Stimulated activated memory B cell treated with anti-CD40 and anti-IgM and Interleukin-4, amounts not matched to agents 10 μg/mL and 1 μg/mL and 100 μg/mL, for 72 hours (primary cell): ENCODE measurements at regions not wholly inside any gene's neighbourhood (a gene's known extent, or its start where the extent isn't known, plus 50 kb on each side); places are given as distances from the start of the nearest gene placed in this dataset.
"Not testable (repeated sequence)": the region's sequence is repeated elsewhere in the genome, so short reads cannot be mapped to it uniquely, and the experiment has no call there.

ENCODE experiments used
- ATAC-seq: fragments of 150-1000 bp; cut with Tn5 transposase; 2 replicates; pipeline ENCODE4 v1.10.0; 2021
- H3K27ac Mint-ChIP-seq: one replicate; pipeline ENCODE4 v1.8.0; 2022; ENCODE audit warnings: mild to moderate bottlenecking, mixed read lengths
- H3K27me3 Mint-ChIP-seq: one replicate; pipeline ENCODE4 v1.8.0; 2022; ENCODE audit warnings: mixed read lengths
- H3K36me3 Mint-ChIP-seq: one replicate; pipeline ENCODE4 v1.8.0; 2022; ENCODE audit warnings: mixed read lengths
- H3K4me1 Mint-ChIP-seq: one replicate; pipeline ENCODE4 v1.8.0; 2022; ENCODE audit warnings: mixed read lengths
- H3K4me3 Mint-ChIP-seq: one replicate; pipeline ENCODE4 v1.8.0; 2022; ENCODE audit warnings: mild to moderate bottlenecking, moderate library complexity, mixed read lengths
- H3K9me3 Mint-ChIP-seq: one replicate; pipeline ENCODE4 v1.8.0; 2022; ENCODE audit warnings: mixed read lengths

GRCh38 chr12:58719161-58719560 lies 201.1 kb downstream of the LRIG3 start:
- H3K4me3 Mint-ChIP-seq: no peak overlapping the region
- H3K36me3 Mint-ChIP-seq: no peaks in the 10 kb centered on the region

GRCh38 chr12:58720421-58720820 lies 199.9 kb downstream of the LRIG3 start:
- no peak for ATAC-seq
- Mint-ChIP-seq H3K36me3 (no peaks in the 10 kb centered on the region), H3K27ac (no peak overlapping the region), H3K9me3 (no peaks in the 10 kb centered on the region), H3K27me3 (no peaks in the 10 kb centered on the region), H3K4me3 (no peak overlapping the region), H3K4me1 (no peaks in the 10 kb centered on the region)

More at GRCh38 chr12:58719161-58719560, 201.1 kb downstream of the LRIG3 start:
- Mint-ChIP-seq H3K9me3 (peaks cover 1% of the 10 kb centered on the region), H3K27ac (no peak overlapping the region), H3K27me3 (no peaks in the 10 kb centered on the region), H3K4me1 (no peaks in the 10 kb centered on the region)
- no peak for ATAC-seq

- Mint-ChIP-seq H3K9me3 (peaks cover 2% of the 10 kb centered on the region), H3K4me1 (no peaks in the 10 kb centered on the region), H3K4me3 (no peak overlapping the region), H3K27me3 (no peaks in the 10 kb centered on the region), H3K27ac (no peak overlapping the region), H3K36me3 (no peaks in the 10 kb centered on the region)
- ATAC-seq: no peak
Observed at GRCh38 chr12:58725400-58726105, 194.8 kb downstream of the LRIG3 start.

GRCh38 chr12:58727521-58727920 lies 192.8 kb downstream of the LRIG3 start:
- no peak for ATAC-seq
- Mint-ChIP-seq H3K4me1 (no peaks in the 10 kb centered on the region), H3K4me3 (no peak overlapping the region), H3K9me3 (peaks cover 9% of the 10 kb centered on the region), H3K27ac (no peak overlapping the region), H3K36me3 (no peaks in the 10 kb centered on the region), H3K27me3 (no peaks in the 10 kb centered on the region)

GRCh38 chr12:58728397-58728796 lies 191.9 kb downstream of the LRIG3 start:
- no peak overlapping the region for H3K27ac Mint-ChIP-seq
- H3K4me3 Mint-ChIP-seq: no peak overlapping the region
- H3K9me3 Mint-ChIP-seq: peaks cover 9% of the 10 kb centered on the region
- no peak for ATAC-seq
- no peaks in the 10 kb centered on the region for H3K27me3 Mint-ChIP-seq
- H3K4me1 Mint-ChIP-seq: no peaks in the 10 kb centered on the region
- H3K36me3 Mint-ChIP-seq: no peaks in the 10 kb centered on the region

- no peak for ATAC-seq
- H3K4me3 Mint-ChIP-seq: no peak overlapping the region
- peaks cover 9% of the 10 kb centered on the region for H3K9me3 Mint-ChIP-seq
- no peaks in the 10 kb centered on the region for H3K4me1 Mint-ChIP-seq
- H3K27ac Mint-ChIP-seq: no peak overlapping the region
- H3K36me3 Mint-ChIP-seq: no peaks in the 10 kb centered on the region
- H3K27me3 Mint-ChIP-seq: no peaks in the 10 kb centered on the region
Observed at GRCh38 chr12:58731096-58731495, 189.2 kb downstream of the LRIG3 start.

GRCh38 chr12:58732894-58733293 lies 187.4 kb downstream of the LRIG3 start:
- peaks cover 9% of the 10 kb centered on the region for H3K9me3 Mint-ChIP-seq
- no peak overlapping the region for H3K27ac Mint-ChIP-seq
- H3K4me3 Mint-ChIP-seq: no peak overlapping the region
- ATAC-seq: no peak
- H3K36me3 Mint-ChIP-seq: no peaks in the 10 kb centered on the region
- H3K27me3 Mint-ChIP-seq: no peaks in the 10 kb centered on the region
- no peaks in the 10 kb centered on the region for H3K4me1 Mint-ChIP-seq

GRCh38 chr12:58741226-58741625 lies 179.1 kb downstream of the LRIG3 start:
- Mint-ChIP-seq H3K9me3 (peaks cover 3% of the 10 kb centered on the region), H3K27ac (no peak overlapping the region), H3K36me3 (no peaks in the 10 kb centered on the region), H3K27me3 (no peaks in the 10 kb centered on the region), H3K4me1 (no peaks in the 10 kb centered on the region), H3K4me3 (no peak overlapping the region)
- no peak for ATAC-seq

GRCh38 chr12:58745348-58746125 lies 174.8 kb downstream of the LRIG3 start:
- ATAC-seq: no peak
- Mint-ChIP-seq H3K27ac (no peak overlapping the region), H3K4me1 (no peaks in the 10 kb centered on the region), H3K4me3 (no peak overlapping the region), H3K27me3 (no peaks in the 10 kb centered on the region), H3K9me3 (peaks cover 7% of the 10 kb centered on the region), H3K36me3 (no peaks in the 10 kb centered on the region)

- H3K9me3 Mint-ChIP-seq: peaks cover 4% of the 10 kb centered on the region
- no peak overlapping the region for H3K27ac Mint-ChIP-seq
- H3K27me3 Mint-ChIP-seq: no peaks in the 10 kb centered on the region
- no peak overlapping the region for H3K4me3 Mint-ChIP-seq
- H3K4me1 Mint-ChIP-seq: no peaks in the 10 kb centered on the region
- H3K36me3 Mint-ChIP-seq: no peaks in the 10 kb centered on the region
- ATAC-seq: no peak
Observed at GRCh38 chr12:58747533-58747932, 172.8 kb downstream of the LRIG3 start.

- no peak for ATAC-seq
- H3K4me3 Mint-ChIP-seq: no peak overlapping the region
- no peak overlapping the region for H3K27ac Mint-ChIP-seq
- no peaks in the 10 kb centered on the region for H3K4me1 Mint-ChIP-seq
- no peaks in the 10 kb centered on the region for H3K27me3 Mint-ChIP-seq
- H3K9me3 Mint-ChIP-seq: peaks cover 7% of the 10 kb centered on the region
- H3K36me3 Mint-ChIP-seq: no peaks in the 10 kb centered on the region
Observed at GRCh38 chr12:58750484-58750883, 169.8 kb downstream of the LRIG3 start.

- no peak overlapping the region for H3K4me3 Mint-ChIP-seq
- ATAC-seq: no peak
- H3K9me3 Mint-ChIP-seq: peaks cover 8% of the 10 kb centered on the region
- H3K27ac Mint-ChIP-seq: no peak overlapping the region
- H3K4me1 Mint-ChIP-seq: no peaks in the 10 kb centered on the region
- H3K36me3 Mint-ChIP-seq: no peaks in the 10 kb centered on the region
- H3K27me3 Mint-ChIP-seq: no peaks in the 10 kb centered on the region
Observed at GRCh38 chr12:58757422-58757821, 162.9 kb downstream of the LRIG3 start.

- H3K4me1 Mint-ChIP-seq, H3K27ac Mint-ChIP-seq, H3K27me3 Mint-ChIP-seq, H3K4me3 Mint-ChIP-seq, H3K9me3 Mint-ChIP-seq, ATAC-seq, H3K36me3 Mint-ChIP-seq: not testable (repeated sequence)
Observed at GRCh38 chr12:58759745-58760144, 160.6 kb downstream of the LRIG3 start.

- Mint-ChIP-seq H3K27ac (no peak overlapping the region), H3K4me3 (no peak overlapping the region), H3K27me3 (no peaks in the 10 kb centered on the region), H3K4me1 (no peaks in the 10 kb centered on the region), H3K9me3 (peaks cover 9% of the 10 kb centered on the region), H3K36me3 (no peaks in the 10 kb centered on the region)
- no peak for ATAC-seq
Observed at GRCh38 chr12:58761308-58761707, 159.0 kb downstream of the LRIG3 start.

- no peak overlapping the region for H3K4me3 Mint-ChIP-seq
- no peak for ATAC-seq
- no peaks in the 10 kb centered on the region for H3K4me1 Mint-ChIP-seq
- H3K9me3 Mint-ChIP-seq: peaks cover 10% of the 10 kb centered on the region
- H3K36me3 Mint-ChIP-seq: no peaks in the 10 kb centered on the region
- no peak overlapping the region for H3K27ac Mint-ChIP-seq
- no peaks in the 10 kb centered on the region for H3K27me3 Mint-ChIP-seq
Observed at GRCh38 chr12:58764100-58764953, 156.0 kb downstream of the LRIG3 start.
